SIG-M5 treated with dmso at 0.1 percent for 504 hours (cell line): ENCODE measurements at regions not wholly inside any gene's neighbourhood (a gene's known extent, or its start where the extent isn't known, plus 50 kb on each side); places are given as distances from the start of the nearest gene placed in this dataset.

Experiments
- DNase-seq: peaks from one replicate; lab custom pipeline; 2025; ENCODE audit not compliant: unreplicated experiment; lab: John Stamatoyannopoulos, UW

DNA sequence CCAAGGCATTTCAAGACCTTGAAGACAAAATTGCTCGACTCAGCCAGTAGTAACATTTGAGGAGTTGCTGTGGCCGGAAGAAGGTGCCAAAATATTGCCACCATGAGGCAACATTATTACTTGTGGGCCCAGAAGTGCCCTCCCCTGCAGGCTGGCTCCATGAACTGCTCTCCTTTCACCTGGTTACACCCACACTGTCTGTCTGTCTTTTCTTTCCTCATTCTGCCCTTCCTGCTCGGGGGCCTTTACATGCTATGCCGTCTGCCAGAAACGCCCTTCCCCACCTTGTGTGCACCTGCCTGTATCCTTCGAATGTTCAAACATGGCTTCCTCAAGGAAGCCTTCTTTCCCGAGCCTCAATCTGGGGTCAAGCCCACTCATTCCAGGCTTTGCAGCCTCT, 224.2 kb upstream of the DIO3 start:
- no peak for DNase-seq

GRCh38 chr14:101340556-101340955, 220.7 kb upstream of the DIO3 start:
- DNase-seq: no peak

DNA sequence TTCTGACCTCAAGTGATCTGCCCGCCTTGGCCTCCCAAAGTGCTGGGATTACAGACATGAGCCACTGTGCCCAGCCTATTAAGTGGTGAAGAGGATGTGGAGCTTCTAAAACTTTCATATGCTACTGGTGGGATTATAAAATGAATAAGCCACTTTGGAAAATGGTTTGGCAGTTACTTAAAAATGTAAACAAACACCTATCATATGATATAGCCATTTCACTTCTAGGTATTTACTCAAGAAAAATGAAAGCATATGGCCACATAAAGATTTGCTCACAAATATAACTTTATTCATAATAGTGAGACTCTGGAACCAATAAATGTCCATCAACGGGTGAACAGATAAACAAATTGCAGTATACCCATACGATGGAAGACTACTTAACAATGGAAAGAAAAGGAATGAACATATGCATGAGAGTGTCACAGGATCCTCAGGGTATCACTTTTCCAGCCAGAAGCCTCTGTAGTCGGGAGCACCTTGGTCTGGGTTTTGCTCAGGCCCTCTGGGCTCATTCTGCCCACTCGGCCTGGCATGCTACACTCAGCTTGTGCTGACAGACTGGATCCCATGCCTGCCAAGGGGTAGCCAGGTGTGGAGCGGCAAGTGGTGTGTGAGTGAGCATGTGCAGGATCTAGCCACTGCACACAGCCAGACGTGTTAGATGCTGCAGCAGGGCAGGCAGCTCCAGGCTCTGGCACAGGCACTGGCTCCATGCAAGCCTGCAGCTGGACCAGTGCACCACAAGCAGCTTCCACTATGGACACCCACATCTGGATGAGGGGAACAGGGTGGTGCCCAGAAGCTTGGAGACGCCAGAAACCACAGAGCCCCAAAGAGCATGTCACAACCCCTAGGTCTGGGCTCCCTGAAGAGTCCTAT, 213.2 kb upstream of the DIO3 start:
- no peak for DNase-seq

- DNase-seq: no peak
These were observed 212.2 kb upstream of the DIO3 start for GRCh38 chr14:101349108-101349507.

- DNase-seq: no peak
These were observed 211.3 kb upstream of the DIO3 start for GRCh38 chr14:101350021-101350420.

DNA sequence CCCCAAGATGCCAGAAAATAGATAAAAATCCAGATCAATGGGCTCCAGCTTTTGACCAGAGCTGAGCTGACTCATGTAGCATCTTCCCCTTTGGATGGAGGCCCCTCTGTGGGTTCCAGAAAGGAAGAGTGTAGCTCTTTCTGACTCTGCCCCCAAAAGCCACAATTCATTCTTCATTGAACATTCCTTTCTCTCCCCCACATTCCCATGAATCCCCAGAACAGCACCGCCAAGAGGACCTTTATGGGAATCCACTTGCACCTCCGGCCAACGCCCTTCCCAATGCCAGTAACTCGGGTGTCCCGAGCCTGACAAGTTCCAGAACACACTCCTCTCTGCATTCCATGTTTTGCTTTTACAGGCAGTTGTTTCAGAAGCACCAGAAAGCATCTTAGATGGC, 210.6 kb upstream of the DIO3 start:
- no peak for DNase-seq

GRCh38 chr14:101351146-101351545, 210.1 kb upstream of the DIO3 start:
- no peak for DNase-seq

- no peak for DNase-seq
These were observed 209.5 kb upstream of the DIO3 start for GRCh38 chr14:101351769-101352168.

DNA sequence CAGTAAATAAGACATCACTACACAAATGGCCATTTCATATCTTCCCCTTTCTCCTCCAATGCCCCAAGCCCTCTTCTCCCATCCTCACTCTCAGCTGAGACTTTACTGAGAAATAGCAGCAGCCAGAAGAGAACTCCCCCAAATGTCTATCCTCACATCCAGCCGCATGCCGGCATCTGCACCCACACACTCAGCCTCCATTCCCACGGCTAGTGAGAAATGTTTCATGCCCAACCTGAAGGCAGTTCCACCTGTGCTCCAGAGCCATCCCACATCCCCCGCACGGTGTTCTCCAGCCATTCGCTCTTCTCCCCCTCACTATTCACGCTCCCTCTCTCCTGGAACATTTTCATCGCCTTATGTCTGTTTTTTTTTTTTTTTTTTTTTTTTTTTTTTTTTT, 208.7 kb upstream of the DIO3 start:
- no peak for DNase-seq

DNA sequence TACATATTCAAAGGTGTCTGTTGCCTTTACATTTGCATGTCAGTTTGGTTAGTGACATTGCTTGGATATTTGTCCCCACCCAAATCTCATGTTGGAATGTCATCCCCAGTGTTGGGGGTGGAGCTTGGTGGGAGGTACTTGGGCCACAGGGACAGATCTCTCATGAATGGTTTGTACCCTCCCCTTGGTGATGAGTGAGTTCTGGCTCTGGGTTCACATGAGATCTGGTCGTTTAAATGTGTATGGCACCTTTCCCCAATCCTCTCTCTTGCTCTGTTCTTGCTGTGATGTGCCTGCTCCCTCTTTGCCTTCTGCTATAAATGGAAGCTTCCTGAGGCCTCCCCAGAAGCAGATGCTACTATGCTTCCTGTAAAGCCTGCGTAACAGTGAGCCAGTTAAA, 207.9 kb upstream of the DIO3 start:
- DNase-seq: no peak

GRCh38 chr14:101354726-101355125, 206.6 kb upstream of the DIO3 start:
- no peak for DNase-seq

GRCh38 chr14:101355284-101355683, 206.0 kb upstream of the DIO3 start:
- DNase-seq: no peak

DNA sequence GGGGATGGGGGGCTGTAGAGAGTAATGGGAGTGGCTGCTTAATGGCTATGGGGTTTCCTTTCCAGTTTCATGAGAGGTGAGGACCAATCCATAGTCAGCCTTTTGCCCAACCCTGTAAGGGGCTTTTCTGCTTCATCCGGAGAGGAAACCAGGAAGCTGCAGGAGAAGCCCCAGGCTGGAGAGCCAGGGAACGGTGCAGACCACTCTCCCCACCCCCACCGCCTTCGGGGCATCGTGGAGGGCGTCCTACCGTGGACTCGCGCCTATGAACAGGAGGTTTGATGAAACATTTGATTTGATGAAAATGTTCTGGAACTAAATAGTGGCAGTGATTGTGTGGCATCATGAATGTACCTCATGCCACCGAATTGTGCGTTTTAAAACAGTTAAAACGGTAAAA, 204.3 kb upstream of the DIO3 start:
- no peak for DNase-seq

DNA sequence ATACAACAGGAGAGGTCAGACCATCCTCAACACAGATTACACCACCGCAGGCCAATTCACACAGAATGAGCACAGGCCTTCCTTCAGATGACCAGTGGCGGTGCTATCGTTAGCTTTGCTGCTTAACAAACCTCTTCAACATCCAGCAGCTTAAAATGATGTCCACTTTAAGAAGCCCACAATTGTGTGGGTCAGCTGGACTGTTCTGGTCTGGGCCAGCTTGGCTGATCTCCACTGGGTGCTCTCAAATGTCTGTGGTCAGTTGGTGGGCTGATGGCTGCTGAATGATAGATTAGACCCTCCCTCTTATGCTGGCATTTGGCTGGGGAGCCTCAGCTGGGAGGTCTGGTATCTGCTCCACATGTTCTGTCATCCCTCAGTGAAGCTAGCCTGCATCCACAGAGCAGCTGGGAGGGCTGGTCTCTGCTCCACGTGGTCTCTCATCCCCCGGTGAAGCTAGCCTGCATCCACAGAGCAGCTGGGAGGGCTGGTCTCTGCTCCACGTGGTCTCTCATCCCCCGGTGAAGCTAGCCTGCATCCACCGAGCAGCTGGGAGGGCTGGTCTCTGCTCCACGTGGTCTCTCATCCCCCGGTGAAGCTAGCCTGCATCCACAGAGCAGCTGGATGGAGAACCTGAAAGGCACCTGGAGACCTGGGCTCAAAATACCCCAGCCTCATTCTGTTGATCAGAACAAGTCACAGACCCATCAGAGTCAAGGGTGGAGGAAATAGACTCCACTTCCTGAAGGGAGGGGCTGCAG, 203.6 kb upstream of the DIO3 start:
- DNase-seq: no peak

DNA sequence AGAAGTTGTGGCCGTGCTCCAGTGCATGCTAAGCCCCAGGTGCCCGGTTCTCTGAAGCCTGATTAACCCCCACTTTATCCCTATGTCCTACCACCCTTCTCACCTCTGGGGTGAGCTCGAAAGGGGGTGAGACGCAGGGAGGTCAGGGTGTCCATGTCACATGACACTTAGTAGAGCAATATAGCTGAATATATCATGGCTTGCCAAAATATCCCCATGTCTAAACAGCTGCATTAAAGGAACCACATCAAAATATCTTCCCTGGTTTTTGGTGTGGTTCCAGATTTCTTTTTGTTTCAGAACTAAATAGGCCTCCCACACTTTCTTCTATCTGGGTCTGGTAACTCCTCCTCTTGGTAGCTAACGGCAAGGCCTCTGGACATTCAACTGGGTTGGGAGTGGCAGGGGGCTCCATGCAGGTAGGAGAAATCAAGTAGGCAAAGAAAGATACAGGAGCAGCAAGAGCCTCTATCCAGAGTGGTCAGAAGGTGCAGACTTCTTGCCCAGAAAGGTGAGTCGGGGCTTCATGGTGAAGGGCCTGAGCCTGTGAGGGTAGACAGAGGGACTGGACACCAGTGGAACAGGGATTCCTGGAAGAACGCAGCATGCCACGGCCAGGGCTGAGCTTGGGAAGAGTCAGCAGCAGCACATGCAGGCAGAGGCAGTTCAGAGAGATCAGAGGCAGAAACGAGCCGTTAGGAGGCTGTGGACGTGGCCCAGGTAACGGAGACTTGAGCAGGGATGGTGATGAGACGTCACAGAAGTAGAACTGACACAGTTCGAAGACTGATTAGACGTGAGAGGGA, 202.8 kb upstream of the DIO3 start:
- DNase-seq: no peak

- no peak for DNase-seq
These were observed 201.9 kb upstream of the DIO3 start for GRCh38 chr14:101359221-101360053.

GRCh38 chr14:101360054-101360911, 201.0 kb upstream of the DIO3 start:
- no peak for DNase-seq

DNA sequence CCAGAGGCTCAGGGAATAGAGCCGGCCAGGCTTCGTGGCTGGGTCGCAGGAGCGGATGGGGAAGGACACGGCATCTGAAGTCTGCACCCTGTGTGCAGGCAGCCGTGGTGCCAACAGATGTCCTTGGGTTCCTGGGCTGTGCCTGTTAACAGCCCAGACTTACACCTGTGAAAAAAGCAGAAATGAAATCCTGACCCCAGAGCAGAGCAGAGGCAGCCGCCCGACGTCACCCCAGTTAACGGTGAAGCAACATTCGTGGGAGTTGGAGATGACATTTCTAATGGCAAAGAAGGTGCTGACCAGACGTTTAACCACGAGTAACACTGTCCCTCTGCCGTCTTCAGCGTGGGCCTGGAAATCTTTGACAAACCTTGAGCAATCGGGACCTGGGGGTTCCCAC, 200.3 kb upstream of the DIO3 start:
- no peak for DNase-seq
